ENCODE measurements at regions not wholly inside any gene's neighbourhood (a gene's known extent, or its start where the extent isn't known, plus 50 kb on each side); places are given as distances from the start of the nearest gene placed in this dataset.

DNA sequence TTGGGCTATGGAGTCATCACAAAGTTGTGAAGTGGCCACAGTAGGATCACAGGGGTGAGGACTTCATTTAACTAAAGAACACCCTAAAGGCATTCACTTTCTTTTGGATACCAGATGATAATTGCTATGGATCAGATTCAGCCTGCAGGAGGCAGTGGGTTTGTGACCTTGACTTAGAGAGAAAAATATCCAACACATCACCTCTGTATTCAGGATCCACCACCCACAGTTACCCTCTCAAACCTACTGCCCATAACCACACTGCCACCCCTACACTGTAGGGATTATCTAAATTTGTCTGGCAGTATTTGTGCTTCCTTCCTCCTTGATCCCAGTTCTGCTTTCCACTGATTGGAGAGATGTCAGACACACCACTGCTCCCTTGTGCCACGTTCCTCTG, 269.4 kb downstream of the MYCN start:
- no peaks in the 10 kb centered on the region; the same call in 1 of the 2 replicates for H3K36me3 ChIP-seq
- H3K4me1 ChIP-seq, result peaks cover 9% of the 10 kb centered on the region
- H3K27me3 ChIP-seq, result no peaks in the 10 kb centered on the region
- peaks cover 73% of the 10 kb centered on the region for H3K9me3 ChIP-seq
- DNase-seq, result peak; percentile 93
- H3K4me3 ChIP-seq (ENCODE audit: low read depth, low read length), result no peak overlapping the region
- TF ChIP-seq, protein P1, sequence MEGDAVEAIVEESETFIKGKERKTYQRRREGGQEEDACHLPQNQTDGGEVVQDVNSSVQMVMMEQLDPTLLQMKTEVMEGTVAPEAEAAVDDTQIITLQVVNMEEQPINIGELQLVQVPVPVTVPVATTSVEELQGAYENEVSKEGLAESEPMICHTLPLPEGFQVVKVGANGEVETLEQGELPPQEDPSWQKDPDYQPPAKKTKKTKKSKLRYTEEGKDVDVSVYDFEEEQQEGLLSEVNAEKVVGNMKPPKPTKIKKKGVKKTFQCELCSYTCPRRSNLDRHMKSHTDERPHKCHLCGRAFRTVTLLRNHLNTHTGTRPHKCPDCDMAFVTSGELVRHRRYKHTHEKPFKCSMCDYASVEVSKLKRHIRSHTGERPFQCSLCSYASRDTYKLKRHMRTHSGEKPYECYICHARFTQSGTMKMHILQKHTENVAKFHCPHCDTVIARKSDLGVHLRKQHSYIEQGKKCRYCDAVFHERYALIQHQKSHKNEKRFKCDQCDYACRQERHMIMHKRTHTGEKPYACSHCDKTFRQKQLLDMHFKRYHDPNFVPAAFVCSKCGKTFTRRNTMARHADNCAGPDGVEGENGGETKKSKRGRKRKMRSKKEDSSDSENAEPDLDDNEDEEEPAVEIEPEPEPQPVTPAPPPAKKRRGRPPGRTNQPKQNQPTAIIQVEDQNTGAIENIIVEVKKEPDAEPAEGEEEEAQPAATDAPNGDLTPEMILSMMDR (IDR thresholded peaks at IDR 0.05; ENCODE audit: low read depth, low read length), result no peak

DNA sequence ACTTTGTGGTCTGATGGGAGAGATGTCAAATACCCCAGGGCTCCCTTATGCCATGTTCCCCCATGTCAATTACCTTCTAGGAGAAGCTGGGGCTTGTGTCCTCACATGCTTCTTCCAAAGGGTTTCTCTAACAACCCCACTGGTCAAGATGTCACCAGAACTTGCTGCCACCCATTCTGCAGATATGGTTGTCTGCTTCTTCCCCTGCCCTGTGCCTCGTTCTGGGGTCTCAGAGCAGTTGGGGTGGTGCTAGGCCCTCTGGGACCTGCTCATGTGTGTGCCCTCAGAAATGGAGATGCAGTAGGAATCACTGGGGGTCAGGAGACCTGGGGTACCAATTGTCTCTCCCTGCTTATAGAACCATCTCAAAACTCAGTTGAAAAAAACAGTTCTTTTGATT, 268.6 kb downstream of the MYCN start:
- Histone ChIP-seq H3K4me3 (ENCODE audit: low read depth, low read length) (no peak overlapping the region), H3K4me1 (peaks cover 9% of the 10 kb centered on the region), H3K27me3 (no peaks in the 10 kb centered on the region), H3K9me3 (peaks cover 77% of the 10 kb centered on the region), H3K36me3 (no peaks in the 10 kb centered on the region; the same call in 1 of the 2 replicates)
- peak; percentile 98 for DNase-seq
- TF ChIP-seq, protein P1 (IDR thresholded peaks at IDR 0.05; ENCODE audit: low read depth, low read length), result no peak

DNA sequence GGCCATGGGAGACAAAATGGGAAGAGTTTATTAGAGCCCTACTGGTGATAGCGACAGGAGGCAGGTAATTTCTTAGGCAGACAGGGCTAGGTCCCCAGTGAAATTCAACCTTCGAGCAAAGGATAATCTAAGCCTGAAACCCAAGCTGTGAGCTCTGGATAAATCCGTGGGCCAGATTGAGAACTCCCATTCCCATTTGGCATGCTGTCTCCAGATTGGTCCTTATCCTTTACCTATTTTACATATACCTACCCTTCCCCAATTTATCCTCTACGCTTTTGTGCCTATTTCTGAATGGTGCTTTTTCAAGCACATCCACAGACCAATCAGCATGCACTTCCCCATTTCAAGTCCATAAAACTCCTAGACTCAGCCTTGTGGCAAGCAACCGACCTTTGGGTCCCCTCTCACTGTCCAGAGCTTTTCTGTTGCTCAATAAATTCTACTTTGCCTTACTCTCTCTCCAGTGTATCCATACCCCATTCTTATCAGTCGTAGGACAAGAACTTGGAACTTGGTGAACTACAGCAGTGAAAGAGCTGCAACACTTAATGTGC, 268.0 kb downstream of the MYCN start:
- Histone ChIP-seq H3K4me3 (ENCODE audit: low read depth, low read length) (no peak overlapping the region), H3K27me3 (no peaks in the 10 kb centered on the region), H3K36me3 (no peaks in the 10 kb centered on the region; the same call in 1 of the 2 replicates), H3K4me1 (peaks cover 12% of the 10 kb centered on the region), H3K9me3 (peaks cover 78% of the 10 kb centered on the region)
- peak; percentile 91 for DNase-seq
- TF ChIP-seq, protein P1 (IDR thresholded peaks at IDR 0.05; ENCODE audit: low read depth, low read length), result no peak

DNA sequence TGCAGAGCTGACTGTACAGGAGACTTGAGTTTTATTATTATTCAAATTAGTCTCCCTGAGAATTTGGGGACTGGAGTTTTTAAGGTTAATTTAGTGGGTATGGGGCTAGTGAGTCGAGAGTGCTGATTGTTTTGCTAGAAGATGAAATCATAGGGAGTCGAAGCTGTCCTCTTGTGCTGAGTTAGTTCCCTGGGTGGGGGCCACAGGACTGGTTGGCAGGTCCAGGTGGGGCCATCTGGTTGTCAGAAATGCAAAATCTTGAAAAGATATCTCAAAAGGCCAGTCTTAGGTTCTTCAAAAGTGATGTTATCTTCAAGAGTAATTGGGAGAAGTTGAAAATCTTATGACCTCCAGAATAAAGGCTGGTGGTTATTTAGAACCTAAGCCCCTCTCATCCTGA, 267.3 kb downstream of the MYCN start:
- no peaks in the 10 kb centered on the region for H3K27me3 ChIP-seq
- TF ChIP-seq, protein P1 (IDR thresholded peaks at IDR 0.05; ENCODE audit: low read depth, low read length), result no peak
- H3K36me3 ChIP-seq, result no peaks in the 10 kb centered on the region; the same call in 1 of the 2 replicates
- H3K4me1 ChIP-seq, result peaks cover 19% of the 10 kb centered on the region
- DNase-seq, result peak; percentile 96
- H3K4me3 ChIP-seq (ENCODE audit: low read depth, low read length), result no peak overlapping the region
- peaks cover 79% of the 10 kb centered on the region for H3K9me3 ChIP-seq

DNA sequence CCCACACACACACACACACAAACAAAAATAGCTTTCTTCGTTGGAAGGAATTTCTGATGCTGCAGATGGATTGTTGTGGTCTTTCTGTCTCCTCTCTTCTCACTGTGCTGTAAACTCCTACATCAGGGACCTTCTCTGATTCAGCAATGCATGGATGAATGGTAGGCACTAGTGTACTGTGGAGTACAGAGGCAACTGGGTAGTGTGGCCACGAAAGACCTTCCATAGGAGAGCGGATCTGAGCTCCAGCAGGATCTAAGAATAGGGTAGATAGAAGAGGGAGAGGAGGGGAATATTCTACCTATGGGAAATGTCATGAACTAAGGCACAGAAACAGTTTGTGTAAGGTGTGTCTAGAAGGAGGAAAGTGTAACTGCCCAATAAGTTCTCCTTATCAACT, 266.8 kb downstream of the MYCN start:
- H3K36me3 ChIP-seq, result no peaks in the 10 kb centered on the region; the same call in 1 of the 2 replicates
- peaks cover 81% of the 10 kb centered on the region for H3K9me3 ChIP-seq
- H3K27me3 ChIP-seq, result no peaks in the 10 kb centered on the region
- H3K4me1 ChIP-seq, result peaks cover 23% of the 10 kb centered on the region
- no peak overlapping the region for H3K4me3 ChIP-seq (ENCODE audit: low read depth, low read length)
- DNase-seq, result peak; percentile 93
- TF ChIP-seq, protein P1 (IDR thresholded peaks at IDR 0.05; ENCODE audit: low read depth, low read length), result no peak

DNA sequence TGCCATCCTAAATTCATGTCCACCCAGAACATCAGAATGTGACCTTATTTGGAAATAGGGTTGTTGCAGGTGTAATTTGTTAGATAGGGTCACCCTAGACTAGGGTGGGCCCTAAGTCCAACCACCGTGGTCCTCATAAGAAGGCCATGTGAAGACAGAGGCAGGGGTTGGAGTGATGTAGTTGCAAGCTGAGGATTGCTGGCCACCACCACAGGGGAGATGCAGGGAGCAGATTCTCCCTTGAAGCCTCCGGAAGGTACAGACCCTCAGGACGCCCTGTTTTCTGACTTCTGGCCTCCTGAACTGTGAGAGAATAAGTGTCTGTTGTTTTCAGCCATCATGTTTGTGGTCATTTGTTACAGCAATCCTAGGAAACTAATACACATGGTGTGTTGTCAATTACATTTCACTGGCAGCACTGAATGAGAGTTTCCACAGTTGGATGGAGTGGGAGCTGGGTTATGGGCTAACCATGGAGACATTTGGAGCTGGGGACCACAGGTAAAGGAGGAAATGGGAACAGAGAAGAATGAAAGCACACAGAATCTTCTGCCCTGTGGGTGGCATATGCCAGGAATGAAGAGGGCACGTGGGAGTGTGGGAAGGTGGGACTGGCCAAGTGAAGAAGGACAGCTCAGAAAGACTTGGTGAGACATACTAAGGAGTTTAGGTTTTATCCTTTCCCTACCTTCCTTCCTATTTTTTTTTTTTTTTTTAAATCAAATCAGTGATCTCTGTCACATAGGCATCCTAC, 266.0 kb downstream of the MYCN start:
- TF ChIP-seq, protein P1 (IDR thresholded peaks at IDR 0.05; ENCODE audit: low read depth, low read length), result no peak
- Histone ChIP-seq H3K9me3 (peaks cover 75% of the 10 kb centered on the region), H3K27me3 (no peaks in the 10 kb centered on the region), H3K36me3 (peaks cover under 1% of the 10 kb centered on the region), H3K4me3 (ENCODE audit: low read depth, low read length) (no peak overlapping the region), H3K4me1 (peaks cover 28% of the 10 kb centered on the region)
- DNase-seq, result peak; percentile 97
